ENCODE measurements at regions not wholly inside any gene's neighbourhood (a gene's known extent, or its start where the extent isn't known, plus 50 kb on each side); places are given as distances from the start of the nearest gene placed in this dataset.

DNA sequence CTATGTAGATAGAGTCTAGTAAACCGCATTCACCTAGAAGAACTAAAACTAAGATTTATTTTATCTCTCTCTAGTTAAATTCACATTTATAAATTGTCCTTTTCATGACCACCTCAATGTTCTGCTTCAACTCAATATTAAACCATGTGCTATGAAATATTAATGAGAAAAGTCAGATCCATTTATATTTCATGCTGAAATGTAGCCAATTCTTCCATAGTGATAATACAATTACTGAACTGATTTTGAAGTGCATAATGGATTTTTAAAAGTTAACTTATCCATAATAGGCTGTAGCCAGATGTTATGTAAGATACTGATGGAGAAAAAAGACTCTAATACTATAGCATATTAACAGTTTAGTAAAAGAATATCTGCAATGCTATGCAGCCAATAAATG is 479.7 kb upstream of the PCDH15 start:
- TF ChIP-seq, protein P1, sequence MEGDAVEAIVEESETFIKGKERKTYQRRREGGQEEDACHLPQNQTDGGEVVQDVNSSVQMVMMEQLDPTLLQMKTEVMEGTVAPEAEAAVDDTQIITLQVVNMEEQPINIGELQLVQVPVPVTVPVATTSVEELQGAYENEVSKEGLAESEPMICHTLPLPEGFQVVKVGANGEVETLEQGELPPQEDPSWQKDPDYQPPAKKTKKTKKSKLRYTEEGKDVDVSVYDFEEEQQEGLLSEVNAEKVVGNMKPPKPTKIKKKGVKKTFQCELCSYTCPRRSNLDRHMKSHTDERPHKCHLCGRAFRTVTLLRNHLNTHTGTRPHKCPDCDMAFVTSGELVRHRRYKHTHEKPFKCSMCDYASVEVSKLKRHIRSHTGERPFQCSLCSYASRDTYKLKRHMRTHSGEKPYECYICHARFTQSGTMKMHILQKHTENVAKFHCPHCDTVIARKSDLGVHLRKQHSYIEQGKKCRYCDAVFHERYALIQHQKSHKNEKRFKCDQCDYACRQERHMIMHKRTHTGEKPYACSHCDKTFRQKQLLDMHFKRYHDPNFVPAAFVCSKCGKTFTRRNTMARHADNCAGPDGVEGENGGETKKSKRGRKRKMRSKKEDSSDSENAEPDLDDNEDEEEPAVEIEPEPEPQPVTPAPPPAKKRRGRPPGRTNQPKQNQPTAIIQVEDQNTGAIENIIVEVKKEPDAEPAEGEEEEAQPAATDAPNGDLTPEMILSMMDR (IDR thresholded peaks at IDR 0.05; ENCODE audit: low read depth, low read length, poor library complexity, severe bottlenecking) = no peak
- TF ChIP-seq EZH2phosphoT487 (IDR thresholded peaks at IDR 0.05; ENCODE audit: borderline replicate concordance, low read length) = no peak

Measured in DOHH2 (cell line).